SK-N-SH (cell line): ENCODE measurements at regions not wholly inside any gene's neighbourhood (a gene's known extent, or its start where the extent isn't known, plus 50 kb on each side); places are given as distances from the start of the nearest gene placed in this dataset.

Experiments
- CTCF ChIA-PET: fragments of 300-600, 350-600 bp; formaldehyde crosslinking; extraction: SDS; loops from one replicate; lab custom pipeline; 2021; lab: Yijun Ruan, JAX
- POLR2A ChIA-PET: fragments of 350-600 bp; sonication (Branson Sonifier 250); formaldehyde crosslinking; extraction: SDS; loops from one replicate; lab custom pipeline; 2020; ENCODE audit warnings: antibody characterized with exemption, inconsistent platforms; lab: Yijun Ruan, JAX
- DNase-seq: peaks from one replicate; pipeline ENCODE4 v3.0.0; 2012
- H2AFZ ChIP-seq: fragments of 200-600 bp; sonication (generic); 2 replicates; pipeline ENCODE4 v1.8.1; 2016; ENCODE audit warnings: antibody characterized with exemption, mild to moderate bottlenecking, low read depth
- H3F3A ChIP-seq: fragments of 200-600 bp; sonication (generic); replicated peaks from 2 replicates; pipeline ENCODE3; 2016; ENCODE audit warnings: antibody characterized with exemption, mild to moderate bottlenecking; ENCODE audit not compliant: insufficient read depth
- H3K27ac ChIP-seq, 2 experiments: fragments of 200-500 bp in 1 of 2; fragments of 200-600 bp in 1 of 2; sonication (Bioruptor generic) in 1 of 2; sonication (generic), shearing (Covaris generic) in 1 of 2; 2 replicates each; pipeline versions ENCODE4 v1.5.1 to v1.6.1; 2014 to 2016; ENCODE audit warnings: low read depth in 2 of 2, inconsistent platforms in 1 of 2, low read length in 1 of 2, mild to moderate bottlenecking in 1 of 2, mixed read lengths in 1 of 2
- H3K27me3 ChIP-seq: fragments of 200-600 bp; sonication (generic), shearing (Covaris generic); 2 replicates; pipeline ENCODE4 v1.6.1; 2016; ENCODE audit warnings: mixed run types; ENCODE audit not compliant: insufficient read depth
- H3K36me3 ChIP-seq, 2 experiments: fragments of 200-500 bp in 1 of 2; fragments of 200-600 bp in 1 of 2; sonication (Bioruptor generic) in 1 of 2; sonication (generic) in 1 of 2; replicated peaks in 1 of 2; 2 replicates each; pipeline versions ENCODE3 to v1.5.1; 2014 to 2016; ENCODE audit warnings: low read length in 1 of 2, mild to moderate bottlenecking in 1 of 2; ENCODE audit not compliant: insufficient read depth in 2 of 2, control insufficient read depth in 1 of 2
- H3K4me1 ChIP-seq, 2 experiments: fragments of 200-500 bp in 1 of 2; fragments of 200-600 bp in 1 of 2; sonication (Bioruptor generic) in 1 of 2; sonication (generic), shearing (Covaris generic) in 1 of 2; 2 replicates each; pipeline versions ENCODE4 v1.5.1 to v1.6.1; 2014 to 2016; ENCODE audit warnings: low read depth in 1 of 2, low read length in 1 of 2, mixed run types in 1 of 2; ENCODE audit not compliant: insufficient read depth in 2 of 2, control insufficient read depth in 1 of 2
- H3K4me2 ChIP-seq: fragments of 200-600 bp; sonication (generic), shearing (Covaris generic); 2 replicates; pipeline ENCODE4 v1.6.1; 2017; ENCODE audit warnings: mixed run types
- H3K4me3 ChIP-seq, 2 experiments: fragments of 200-500 bp in 1 of 2; fragments of 200-600 bp in 1 of 2; sonication (Bioruptor generic) in 1 of 2; sonication (generic), shearing (Covaris generic) in 1 of 2; 2 replicates each; pipeline versions ENCODE4 v1.5.1 to v1.8.1; 2014 to 2016; ENCODE audit warnings: low read depth in 2 of 2, inconsistent platforms in 1 of 2, low read length in 1 of 2, mild to moderate bottlenecking in 1 of 2, mixed read lengths in 1 of 2, moderate library complexity in 1 of 2
- H3K79me2 ChIP-seq: fragments of 200-600 bp; sonication (generic); 2 replicates; pipeline ENCODE4 v1.8.1; 2017; ENCODE audit warnings: mild to moderate bottlenecking; ENCODE audit not compliant: insufficient read depth
- H3K9ac ChIP-seq: fragments of 200-600 bp; sonication (generic); 2 replicates; pipeline ENCODE4 v1.6.1; 2017; ENCODE audit warnings: mixed run types
- H3K9me2 ChIP-seq: fragments of 200-600 bp; sonication (generic); 2 replicates; pipeline ENCODE4 v1.6.1; 2017; ENCODE audit warnings: mixed run types
- H3K9me3 ChIP-seq: fragments of 200-600 bp; sonication (generic); 2 replicates; pipeline ENCODE4 v1.6.1; 2017; ENCODE audit warnings: mixed run types, mild to moderate bottlenecking, moderate library complexity
- H4K20me1 ChIP-seq: fragments of 200-600 bp; sonication (generic); 2 replicates; pipeline ENCODE4 v1.6.1; 2017; ENCODE audit warnings: mild to moderate bottlenecking, mixed run types; ENCODE audit not compliant: insufficient read depth
- CTCF ChIP-seq: fragments of 200-600 bp; sonication (generic); IDR thresholded peaks from 2 replicates; pipeline ENCODE4 v1.6.1; 2017; ENCODE audit warnings: antibody characterized with exemption, mild to moderate bottlenecking, moderate library complexity
- EZH2phosphoT487 ChIP-seq: fragments of 200-600 bp; sonication (generic); IDR thresholded peaks from 2 replicates; pipeline ENCODE4 v1.6.1; 2017; ENCODE audit warnings: low read depth, mixed run types, mild to moderate bottlenecking, antibody characterized with exemption, moderate library complexity, borderline replicate concordance
- GABPA ChIP-seq: IDR thresholded peaks from 2 replicates; pipeline ENCODE4 v1.4.0; 2012; ENCODE audit warnings: low read depth, mild to moderate bottlenecking
- JUND ChIP-seq: IDR thresholded peaks from 2 replicates; pipeline ENCODE4 v1.4.0; 2012
- NFIC ChIP-seq: IDR thresholded peaks from 2 replicates; pipeline ENCODE4 v1.4.0; 2012; ENCODE audit warnings: borderline replicate concordance
- POLR2AphosphoS5 ChIP-seq: IDR thresholded peaks from 2 replicates; pipeline ENCODE4 v1.6.1; 2012; ENCODE audit warnings: low read depth, low read length
- RCOR1 ChIP-seq: fragments of 150-350 bp; IDR thresholded peaks from 2 replicates; pipeline ENCODE4 v1.6.1; 2017; ENCODE audit warnings: antibody characterized with exemption, low read length
- RFX5 ChIP-seq: IDR thresholded peaks from 2 replicates; pipeline ENCODE4 v1.6.1; 2012; ENCODE audit warnings: mild to moderate bottlenecking, improper control_type of control experiment, low read length
- RXRA ChIP-seq: IDR thresholded peaks from 2 replicates; pipeline ENCODE4 v1.4.0; 2012; ENCODE audit warnings: low read depth, mild to moderate bottlenecking, borderline replicate concordance
- SIN3A ChIP-seq: IDR thresholded peaks from 2 replicates; pipeline ENCODE4 v1.6.1; 2012; ENCODE audit warnings: low read depth, mild to moderate bottlenecking, low read length, moderate library complexity, borderline replicate concordance
- SMC3 ChIP-seq: IDR thresholded peaks from 2 replicates; pipeline ENCODE4 v1.6.1; 2012; ENCODE audit warnings: low read depth, low read length, improper control_type of control experiment
- TAF1 ChIP-seq: IDR thresholded peaks from 2 replicates; pipeline ENCODE4 v1.6.1; 2012; ENCODE audit warnings: low read depth, mild to moderate bottlenecking, low read length, moderate library complexity, borderline replicate concordance
- TCF12 ChIP-seq: IDR thresholded peaks from 2 replicates; pipeline ENCODE4 v1.4.0; 2012
- USF1 ChIP-seq: IDR thresholded peaks from 2 replicates; pipeline ENCODE4 v1.4.0; 2012; ENCODE audit warnings: low read depth, borderline replicate concordance
- USF2 ChIP-seq: fragments of 150-350 bp; IDR thresholded peaks from 2 replicates; pipeline ENCODE4 v1.6.1; 2017; ENCODE audit warnings: antibody characterized with exemption, low read length, low read depth, borderline replicate concordance
- YY1 ChIP-seq: IDR thresholded peaks from 2 replicates; pipeline ENCODE4 v1.4.0; 2012; ENCODE audit warnings: low read depth, mild to moderate bottlenecking
- ZBTB33 ChIP-seq: IDR thresholded peaks from 2 replicates; pipeline ENCODE4 v1.4.0; 2012; ENCODE audit warnings: low read depth, borderline replicate concordance
- WGBS: methylation state at CpG from one replicate; pipeline ENCODE4 v1.1.6; 2017; ENCODE audit warnings: low lambda C conversion rate; 5-methylcytosine and 5-hydroxymethylcytosine counted together
- TF ChIP-seq, protein P1 (sequence below): fragments of 150-350 bp; IDR thresholded peaks from 2 replicates; pipeline ENCODE4 v1.6.1; 2016; ENCODE audit warnings: mild to moderate bottlenecking, low read depth, low read length
- TF ChIP-seq, protein P2 (sequence below): IDR thresholded peaks from 2 replicates; pipeline ENCODE4 v1.6.1; 2012; ENCODE audit warnings: mild to moderate bottlenecking, low read depth, low read length, moderate library complexity

GRCh38 chr3:59300733-59301132 is 250.9 kb upstream of the CFAP20DC start:
- Histone ChIP-seq H3K9me3 (no peaks in the 10 kb centered on the region), H2AFZ (no peak overlapping the region), H3K4me1 (peaks cover 0 to 3% of the 10 kb centered on the region in 2 experiments; a peak in 1 of 4 replicates), H3K4me3 (no peak overlapping the region), H3F3A (no peaks in the 10 kb centered on the region), H3K79me2 (no peaks in the 10 kb centered on the region), H3K4me2 (no peak overlapping the region), H3K36me3 (no peaks in the 10 kb centered on the region), H3K9ac (no peak overlapping the region), H3K9me2 (no peaks in the 10 kb centered on the region), H4K20me1 (no peaks in the 10 kb centered on the region), H3K27me3 (no peaks in the 10 kb centered on the region), H3K27ac (no peak overlapping the region)
- TF ChIP-seq, protein P1, sequence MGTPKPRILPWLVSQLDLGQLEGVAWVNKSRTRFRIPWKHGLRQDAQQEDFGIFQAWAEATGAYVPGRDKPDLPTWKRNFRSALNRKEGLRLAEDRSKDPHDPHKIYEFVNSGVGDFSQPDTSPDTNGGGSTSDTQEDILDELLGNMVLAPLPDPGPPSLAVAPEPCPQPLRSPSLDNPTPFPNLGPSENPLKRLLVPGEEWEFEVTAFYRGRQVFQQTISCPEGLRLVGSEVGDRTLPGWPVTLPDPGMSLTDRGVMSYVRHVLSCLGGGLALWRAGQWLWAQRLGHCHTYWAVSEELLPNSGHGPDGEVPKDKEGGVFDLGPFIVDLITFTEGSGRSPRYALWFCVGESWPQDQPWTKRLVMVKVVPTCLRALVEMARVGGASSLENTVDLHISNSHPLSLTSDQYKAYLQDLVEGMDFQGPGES: no peak
- no peak for TF ChIP-seq CTCF
- TF ChIP-seq SMC3: no peak
- no peak for TF ChIP-seq TCF12
- TF ChIP-seq TAF1: no peak
- no peak for TF ChIP-seq RFX5
- no peak for TF ChIP-seq JUND
- TF ChIP-seq POLR2AphosphoS5: no peak
- no peak for TF ChIP-seq EZH2phosphoT487
- TF ChIP-seq YY1: no peak
- no peak for TF ChIP-seq RXRA
- TF ChIP-seq USF1: no peak
- TF ChIP-seq USF2: no peak
- TF ChIP-seq RCOR1: no peak
- TF ChIP-seq SIN3A: no peak
- no peak for TF ChIP-seq ZBTB33
- TF ChIP-seq, protein P2, sequence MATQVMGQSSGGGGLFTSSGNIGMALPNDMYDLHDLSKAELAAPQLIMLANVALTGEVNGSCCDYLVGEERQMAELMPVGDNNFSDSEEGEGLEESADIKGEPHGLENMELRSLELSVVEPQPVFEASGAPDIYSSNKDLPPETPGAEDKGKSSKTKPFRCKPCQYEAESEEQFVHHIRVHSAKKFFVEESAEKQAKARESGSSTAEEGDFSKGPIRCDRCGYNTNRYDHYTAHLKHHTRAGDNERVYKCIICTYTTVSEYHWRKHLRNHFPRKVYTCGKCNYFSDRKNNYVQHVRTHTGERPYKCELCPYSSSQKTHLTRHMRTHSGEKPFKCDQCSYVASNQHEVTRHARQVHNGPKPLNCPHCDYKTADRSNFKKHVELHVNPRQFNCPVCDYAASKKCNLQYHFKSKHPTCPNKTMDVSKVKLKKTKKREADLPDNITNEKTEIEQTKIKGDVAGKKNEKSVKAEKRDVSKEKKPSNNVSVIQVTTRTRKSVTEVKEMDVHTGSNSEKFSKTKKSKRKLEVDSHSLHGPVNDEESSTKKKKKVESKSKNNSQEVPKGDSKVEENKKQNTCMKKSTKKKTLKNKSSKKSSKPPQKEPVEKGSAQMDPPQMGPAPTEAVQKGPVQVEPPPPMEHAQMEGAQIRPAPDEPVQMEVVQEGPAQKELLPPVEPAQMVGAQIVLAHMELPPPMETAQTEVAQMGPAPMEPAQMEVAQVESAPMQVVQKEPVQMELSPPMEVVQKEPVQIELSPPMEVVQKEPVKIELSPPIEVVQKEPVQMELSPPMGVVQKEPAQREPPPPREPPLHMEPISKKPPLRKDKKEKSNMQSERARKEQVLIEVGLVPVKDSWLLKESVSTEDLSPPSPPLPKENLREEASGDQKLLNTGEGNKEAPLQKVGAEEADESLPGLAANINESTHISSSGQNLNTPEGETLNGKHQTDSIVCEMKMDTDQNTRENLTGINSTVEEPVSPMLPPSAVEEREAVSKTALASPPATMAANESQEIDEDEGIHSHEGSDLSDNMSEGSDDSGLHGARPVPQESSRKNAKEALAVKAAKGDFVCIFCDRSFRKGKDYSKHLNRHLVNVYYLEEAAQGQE: no peak
- TF ChIP-seq GABPA: no peak
- no peak for TF ChIP-seq NFIC
- ChIA-PET CTCF (no interaction called here), POLR2A (no interaction called here)
- no peak for DNase-seq
- WGBS: 42% methylated on average over 1 of the region's 1 CpG
